Astrocyte (in vitro differentiated cells and primary cell): ENCODE measurements at regions not wholly inside any gene's neighbourhood (a gene's known extent, or its start where the extent isn't known, plus 50 kb on each side); places are given as distances from the start of the nearest gene placed in this dataset.

ENCODE experiments used
- CTCF ChIP-seq: IDR thresholded peaks from 2 replicates; pipeline ENCODE4 v1.5.1; 2011; ENCODE audit warnings: low read depth, mild to moderate bottlenecking, inconsistent platforms, low read length, moderate library complexity; ENCODE audit not compliant: insufficient read depth
- EZH2 ChIP-seq: IDR thresholded peaks from 2 replicates; pipeline ENCODE4 v1.6.1; 2012; ENCODE audit warnings: mild to moderate bottlenecking, low read length, inconsistent platforms; ENCODE audit not compliant: insufficient read depth

- TF ChIP-seq CTCF (no peak), EZH2 (no peak)
Observed at GRCh38 chr4:187149229-187149945, 425.7 kb upstream of the FAT1 start.
